HPDE6-E6E7 (cell line): ENCODE measurements at regions not wholly inside any gene's neighbourhood (a gene's known extent, or its start where the extent isn't known, plus 50 kb on each side); places are given as distances from the start of the nearest gene placed in this dataset.
A peak's percentile ranks its signal among the peaks of the same experiment; 100 is the strongest.
"Not testable (repeated sequence)": the region's sequence is repeated elsewhere in the genome, so short reads cannot be mapped to it uniquely, and the experiment has no call there.

Experiments
- DNase-seq: peaks from one replicate; pipeline ENCODE4 v3.0.0; 2011; ENCODE audit warnings: missing footprints; ENCODE audit errors: extremely low spot score

- no peak for DNase-seq
Observed at GRCh38 chr14:30221546-30221945, 293.9 kb upstream of the PRKD1 start.

DNA sequence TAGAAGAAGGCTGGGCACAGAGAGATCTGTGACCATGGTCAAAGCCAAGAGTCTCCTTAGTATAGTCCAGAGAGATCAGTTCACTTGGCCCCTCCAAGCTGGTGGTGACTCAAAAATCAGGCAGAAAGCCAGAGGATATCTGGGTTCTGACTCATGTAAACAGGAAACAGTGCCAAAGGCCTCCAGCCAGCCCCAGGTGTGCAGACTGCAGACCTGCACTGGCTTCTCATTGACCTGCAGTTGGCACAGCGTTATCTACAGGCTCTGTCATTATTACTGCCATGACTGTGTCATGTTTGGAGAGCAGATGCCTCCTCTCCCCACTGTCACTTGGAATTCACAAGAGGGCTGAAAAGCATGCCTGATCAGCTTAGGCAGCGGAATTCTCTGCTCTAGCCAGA, 295.7 kb upstream of the PRKD1 start:
- DNase-seq = peak; percentile 77

DNA sequence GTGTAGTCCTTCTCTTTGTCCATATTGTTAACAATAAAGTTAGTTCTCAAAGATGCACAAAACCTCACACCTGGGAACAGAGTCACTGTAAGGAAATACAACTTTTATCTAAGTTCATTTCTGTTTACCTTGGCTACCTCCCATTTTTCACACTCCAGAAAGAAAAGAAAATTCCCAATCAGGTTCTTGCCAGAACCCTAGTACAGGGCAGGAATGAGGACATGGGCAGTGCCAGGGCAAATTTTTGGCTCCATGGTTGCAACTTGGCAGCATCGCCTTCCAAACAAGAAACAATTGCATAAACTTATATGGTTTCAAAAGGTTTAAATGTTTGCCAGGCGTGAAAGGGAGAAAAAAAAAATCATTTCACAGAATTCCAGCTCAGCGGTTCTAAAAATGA, 296.3 kb upstream of the PRKD1 start:
- no peak for DNase-seq

GRCh38 chr14:30225176-30225575, 297.5 kb upstream of the PRKD1 start:
- DNase-seq = no peak

DNA sequence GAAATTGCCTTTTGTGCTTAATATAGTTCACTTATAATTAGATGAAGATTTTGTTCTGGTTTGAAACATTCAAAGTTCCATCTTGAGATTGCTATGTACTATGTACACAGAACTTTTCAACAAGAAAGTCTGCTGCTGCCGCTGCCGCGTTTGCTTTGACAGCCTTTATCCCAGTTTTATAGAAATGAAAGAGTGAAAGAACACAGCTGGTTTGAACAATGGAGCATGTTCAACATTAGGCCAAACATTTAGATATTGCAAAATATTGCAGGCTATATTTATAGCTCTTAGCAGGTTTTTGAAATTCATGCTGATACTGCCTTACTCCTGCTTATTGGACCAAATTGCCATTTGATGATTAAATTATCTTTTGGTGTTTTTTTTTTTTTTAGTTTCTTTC, 299.8 kb upstream of the PRKD1 start:
- no peak for DNase-seq

GRCh38 chr14:30227876-30228275, 300.2 kb upstream of the PRKD1 start:
- peak; percentile 55 for DNase-seq

DNA sequence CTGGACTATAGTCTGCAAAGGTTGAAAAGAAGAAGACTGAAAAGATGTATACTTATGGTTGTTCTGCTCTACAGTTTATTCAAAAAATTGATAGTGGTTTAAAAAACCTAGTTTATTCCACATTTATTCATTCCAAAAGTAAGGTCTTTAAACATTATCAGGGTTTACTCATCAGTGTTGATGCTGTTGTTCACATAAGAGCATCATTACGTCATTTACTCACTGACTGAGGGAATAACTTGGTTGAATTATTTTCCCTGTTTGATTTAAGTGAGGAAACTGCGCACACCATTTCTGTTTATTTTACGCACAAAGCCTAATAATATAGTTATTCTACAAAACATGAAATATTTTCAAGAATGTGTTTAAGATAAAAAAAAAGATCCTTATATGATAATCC, 303.1 kb upstream of the PRKD1 start:
- no peak for DNase-seq

DNA sequence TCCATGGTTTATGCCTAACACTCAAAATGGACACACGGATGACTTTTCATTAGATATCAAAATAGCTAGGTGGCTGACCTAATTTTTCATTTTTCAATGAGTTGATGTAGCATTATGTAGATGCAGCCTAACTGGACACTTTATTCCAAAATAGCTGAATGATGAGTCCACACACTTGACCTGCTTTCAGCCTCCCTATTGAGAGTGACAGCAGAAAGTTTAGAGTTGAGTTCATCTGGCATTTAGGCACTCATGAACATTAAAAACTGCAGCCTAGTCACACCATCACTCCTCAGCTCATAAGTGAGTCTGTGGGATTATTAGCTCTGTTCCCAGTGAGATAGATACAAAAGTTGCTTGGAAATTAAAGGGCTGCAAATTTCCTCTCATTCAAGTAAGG, 307.3 kb upstream of the PRKD1 start:
- no peak for DNase-seq

DNA sequence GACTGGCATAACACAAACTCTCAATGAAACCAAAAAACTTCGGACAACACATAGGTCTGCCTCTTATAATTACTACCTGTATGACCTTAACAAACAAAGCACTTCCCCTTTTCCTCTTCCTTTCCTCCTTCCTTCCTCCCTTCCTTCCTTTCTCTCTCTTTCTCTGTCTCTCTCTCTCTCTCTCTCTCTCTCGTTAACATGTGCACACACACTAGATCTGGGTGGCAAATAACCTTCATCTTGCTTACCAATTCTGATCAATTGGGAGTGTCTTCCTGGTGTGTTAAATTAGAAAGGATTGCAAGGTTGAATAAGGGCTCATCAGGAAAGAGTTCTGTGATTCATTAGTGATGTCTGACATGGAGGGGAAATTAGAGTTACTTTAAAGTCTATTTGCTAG, 307.8 kb upstream of the PRKD1 start:
- no peak for DNase-seq

DNA sequence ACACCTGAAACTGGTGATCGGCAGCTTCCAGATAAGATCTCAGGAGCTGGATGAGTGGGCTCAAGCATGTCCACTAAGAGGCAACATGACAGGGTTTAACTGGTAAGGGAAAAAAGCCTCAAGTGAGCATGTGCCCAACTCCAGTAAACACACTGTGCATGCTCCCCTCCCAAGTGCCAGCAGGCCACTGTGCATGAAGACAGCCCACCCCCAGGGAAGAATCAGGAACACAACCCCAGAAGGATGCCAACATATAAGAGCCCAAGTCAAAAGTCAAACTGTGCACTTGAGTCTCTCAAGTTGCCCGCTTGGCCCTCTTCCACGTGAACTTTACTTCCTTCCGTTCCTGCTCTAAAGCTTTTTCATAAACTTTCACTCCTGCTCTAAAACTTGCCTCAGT, 311.3 kb upstream of the PRKD1 start:
- no peak for DNase-seq

DNA sequence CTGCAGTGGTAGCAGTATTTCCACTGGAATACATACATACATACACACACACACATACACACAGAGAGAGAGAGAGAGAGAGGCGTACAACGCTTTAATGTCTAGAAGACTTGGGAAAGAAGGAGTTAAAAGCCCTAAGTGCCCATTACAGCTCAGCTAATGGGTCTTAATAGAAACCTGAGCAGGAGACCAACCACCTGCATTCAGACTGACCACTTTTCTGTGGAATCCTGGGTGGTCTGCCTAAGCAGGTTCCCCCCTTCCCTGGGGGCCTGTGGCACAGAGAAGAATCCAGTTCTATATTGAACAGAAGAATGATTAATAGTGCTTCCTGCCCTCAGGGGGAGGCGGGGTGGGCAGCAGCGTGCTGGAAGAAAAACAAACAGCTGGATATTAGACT, 312.4 kb upstream of the PRKD1 start:
- DNase-seq = no peak

GRCh38 chr14:30240685-30241084, 313.0 kb upstream of the PRKD1 start:
- DNase-seq = no peak

GRCh38 chr14:30242744-30243143, 315.1 kb upstream of the PRKD1 start:
- DNase-seq = no peak

GRCh38 chr14:30243207-30243606, 315.6 kb upstream of the PRKD1 start:
- no peak for DNase-seq

DNA sequence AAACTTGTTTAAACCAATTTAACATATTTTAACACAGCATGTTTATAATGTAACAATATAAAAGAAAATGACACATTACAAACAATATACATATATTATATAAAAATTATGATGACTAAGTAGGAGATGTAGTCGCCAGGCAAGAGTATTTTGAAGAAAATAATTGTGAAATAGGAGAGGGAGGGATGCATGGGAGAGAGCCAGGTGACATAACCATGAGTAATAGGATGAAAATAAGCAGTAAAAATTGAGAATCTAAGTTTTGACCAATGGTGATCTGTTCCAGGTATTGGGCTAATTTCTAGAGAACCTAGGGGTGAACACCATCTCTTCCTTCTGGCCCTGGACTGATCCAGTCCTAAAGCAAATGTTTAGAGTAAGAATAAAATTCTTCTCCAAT, 315.2 kb upstream of the G2E3 start:
- peak; percentile 60 for DNase-seq

DNA sequence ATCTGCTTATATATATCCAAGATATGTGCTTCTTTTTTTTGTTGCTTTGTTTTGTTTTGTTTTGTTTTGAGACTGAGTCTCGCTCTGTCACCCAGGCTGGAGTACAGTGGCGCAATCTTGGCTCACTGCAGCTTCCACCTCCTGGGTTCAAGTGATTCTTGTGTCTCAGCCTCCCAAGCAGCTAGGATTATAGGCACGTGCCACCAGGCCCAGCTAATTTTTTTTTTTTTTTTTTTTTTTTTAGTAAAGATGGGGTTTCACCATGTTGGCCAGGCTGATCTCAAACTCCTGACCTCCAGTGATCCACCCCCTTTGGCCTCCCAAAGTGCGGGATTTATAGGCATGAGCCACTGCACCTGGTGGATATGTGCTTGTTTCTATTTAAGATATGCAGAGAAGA, 314.6 kb upstream of the G2E3 start:
- DNase-seq = not testable (repeated sequence)

- no peak for DNase-seq
Observed at GRCh38 chr14:30251017-30251416, 307.9 kb upstream of the G2E3 start.

DNA sequence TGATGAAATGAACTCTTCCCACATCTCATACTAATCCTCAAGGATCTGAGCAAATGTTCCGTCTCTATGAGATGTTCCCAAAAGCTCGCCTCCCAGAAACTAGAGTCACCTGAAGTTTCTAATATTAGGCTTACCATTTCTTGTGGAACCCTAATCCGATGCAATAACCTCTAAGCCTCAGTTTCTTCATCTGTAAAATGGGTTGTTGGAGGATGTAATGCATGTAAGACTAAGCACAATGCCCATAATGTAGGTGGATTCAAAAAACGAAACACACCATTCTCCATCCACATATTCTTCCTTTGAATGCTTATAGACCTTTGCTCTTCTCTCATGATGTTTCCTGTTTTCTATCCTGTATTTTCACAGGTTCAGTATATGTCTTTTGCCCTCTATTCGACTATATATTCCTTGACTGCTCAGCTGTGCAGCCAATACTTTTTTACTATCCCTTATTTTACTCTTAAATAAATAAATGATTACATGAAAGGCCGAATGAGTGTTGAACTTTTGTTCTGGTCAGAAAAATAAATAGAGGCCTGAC, 307.3 kb upstream of the G2E3 start:
- DNase-seq = no peak

DNA sequence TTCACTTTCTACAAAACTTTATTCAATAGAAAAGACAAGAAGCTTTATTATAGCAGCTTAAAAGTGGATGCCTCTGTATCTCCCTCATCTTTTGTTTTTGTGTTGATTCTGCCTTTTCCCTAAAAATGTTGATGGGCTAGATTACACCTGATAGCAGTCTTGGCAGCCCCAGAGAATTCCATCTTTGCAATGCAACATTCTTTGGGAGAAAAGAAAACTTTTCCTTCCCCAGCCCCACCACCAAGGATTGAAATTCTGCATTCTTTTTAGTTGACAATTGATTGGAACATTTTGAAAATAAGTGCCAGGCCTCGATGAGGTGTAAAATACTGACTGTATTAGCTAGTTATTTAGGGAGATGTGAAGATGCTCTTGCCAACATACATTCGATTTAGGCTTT, 306.8 kb upstream of the G2E3 start:
- no peak for DNase-seq

- peak; percentile 3 for DNase-seq
Observed at GRCh38 chr14:30252783-30253674, 305.9 kb upstream of the G2E3 start.

DNA sequence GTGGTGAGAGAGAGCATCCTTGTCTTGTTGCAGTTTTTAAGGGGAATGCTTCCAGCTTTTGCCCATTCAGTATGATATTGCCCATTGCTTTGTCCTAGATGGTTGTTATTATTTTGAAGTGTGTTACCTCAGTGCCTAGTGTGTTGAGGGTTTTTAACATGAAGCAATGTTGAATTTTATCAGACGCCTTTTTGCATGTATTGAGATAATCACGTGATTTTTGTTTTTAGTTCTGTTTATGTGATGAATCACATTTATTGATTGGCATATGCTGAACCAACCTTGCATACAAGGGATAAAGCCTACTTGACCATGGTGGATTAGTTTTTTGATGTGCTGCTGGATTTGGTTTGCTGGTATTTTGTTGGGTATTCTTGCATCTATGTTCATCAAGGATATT, 302.3 kb upstream of the G2E3 start:
- no peak for DNase-seq

- DNase-seq = no peak
Observed at GRCh38 chr14:30257946-30258661, 300.9 kb upstream of the G2E3 start.
